Panc1 (cell line): ENCODE measurements at regions not wholly inside any gene's neighbourhood (a gene's known extent, or its start where the extent isn't known, plus 50 kb on each side); places are given as distances from the start of the nearest gene placed in this dataset.

Experiments used
- CTCF ChIP-seq: fragments of 450-650 bp; IDR thresholded peaks from 2 replicates; pipeline ENCODE4 v1.5.1; 2017; ENCODE audit warnings: mild to moderate bottlenecking
- REST ChIP-seq, 2 experiments: IDR thresholded peaks; 2 replicates each; pipeline ENCODE4 v1.6.1; 2011 to 2012; ENCODE audit warnings: low read depth in 2 of 2, control low read depth in 1 of 2, low read length in 1 of 2, mild to moderate bottlenecking in 1 of 2, moderate library complexity in 1 of 2; ENCODE audit not compliant: insufficient read depth in 1 of 2

- TF ChIP-seq CTCF: no peak
- peak; percentile 49 to 75; a peak in 3 of 4 replicates for TF ChIP-seq REST (IDR thresholded peaks at IDR 0.05; ENCODE audit: insufficient read depth in 1 of 2, low read depth in 2 of 2, low read length in 1 of 2)
These were observed 78.9 kb upstream of the EEF2KMT start for GRCh38 chr16:5176505-5176904.
